ENCODE measurements at regions not wholly inside any gene's neighbourhood (a gene's known extent, or its start where the extent isn't known, plus 50 kb on each side); places are given as distances from the start of the nearest gene placed in this dataset.

GRCh38 chr6:156166093-156166492 is 611.1 kb upstream of the ARID1B start:
- DNase-seq (ENCODE audit: low read depth in 4 of 4, low spot score in 1 of 4): no peak

DNA sequence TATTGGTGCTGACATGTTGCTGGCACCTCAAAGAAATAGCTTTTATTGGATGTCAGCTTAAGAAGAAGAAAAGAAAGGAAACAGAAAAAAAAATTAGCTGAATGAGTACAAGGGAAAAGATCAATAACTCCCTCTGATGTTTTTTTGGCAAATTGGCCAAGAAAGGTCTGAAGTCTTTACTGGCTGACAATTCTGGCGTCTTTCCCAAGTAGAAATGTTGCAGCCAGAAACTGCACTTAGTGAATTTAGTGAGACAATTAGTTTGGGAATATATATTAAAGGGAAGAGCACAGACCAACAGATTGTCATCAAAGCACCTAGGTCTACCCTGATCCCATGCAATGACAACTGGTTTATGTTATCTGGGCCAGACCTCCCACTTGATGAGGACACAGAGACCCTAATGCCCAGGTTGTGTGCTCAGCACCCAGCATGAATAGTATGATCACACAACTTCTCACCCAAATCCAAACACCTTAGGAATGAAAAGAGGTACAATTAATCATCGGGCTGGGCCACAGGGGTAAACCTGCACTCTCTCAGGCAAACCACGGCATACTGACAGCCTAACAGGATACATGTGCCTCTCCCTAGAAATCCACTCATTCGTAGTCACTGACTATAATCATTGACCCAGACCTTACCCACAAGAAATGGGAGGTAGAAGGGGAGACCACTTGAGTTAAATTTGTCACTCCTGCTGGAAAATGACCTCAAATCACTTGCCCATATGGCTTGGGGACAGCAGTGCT is 612.3 kb upstream of the ARID1B start:
- DNase-seq (ENCODE audit: low read depth in 4 of 4, low spot score in 1 of 4): no peak

DNA sequence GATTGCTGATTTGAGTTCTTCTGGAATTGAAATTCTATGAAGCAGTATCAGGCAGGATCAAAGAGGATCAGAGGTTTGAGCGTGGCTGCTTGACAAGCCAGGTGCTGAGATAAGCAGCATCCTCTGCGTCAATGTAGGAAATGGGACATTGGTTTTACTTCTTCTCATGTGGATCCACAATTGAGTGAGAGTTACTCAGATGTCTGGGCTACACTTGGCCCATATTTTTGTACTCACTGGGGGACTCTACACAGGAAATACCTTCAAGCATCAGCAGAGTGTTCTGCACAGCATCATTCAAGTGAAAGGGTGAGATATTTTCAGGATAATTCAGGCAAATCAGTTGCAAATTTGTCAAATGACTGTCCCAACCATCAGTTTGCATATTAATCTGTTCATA is 613.9 kb upstream of the ARID1B start:
- DNase-seq (ENCODE audit: low read depth in 4 of 4, low spot score in 1 of 4): no peak

GRCh38 chr6:156161471-156161870 is 615.7 kb upstream of the ARID1B start:
- no peak for DNase-seq (ENCODE audit: low read depth in 4 of 4, low spot score in 1 of 4)

- DNase-seq (ENCODE audit: low read depth in 4 of 4, low spot score in 1 of 4): no peak
Measured at GRCh38 chr6:156160795-156161165, 616.4 kb upstream of the ARID1B start.

DNA sequence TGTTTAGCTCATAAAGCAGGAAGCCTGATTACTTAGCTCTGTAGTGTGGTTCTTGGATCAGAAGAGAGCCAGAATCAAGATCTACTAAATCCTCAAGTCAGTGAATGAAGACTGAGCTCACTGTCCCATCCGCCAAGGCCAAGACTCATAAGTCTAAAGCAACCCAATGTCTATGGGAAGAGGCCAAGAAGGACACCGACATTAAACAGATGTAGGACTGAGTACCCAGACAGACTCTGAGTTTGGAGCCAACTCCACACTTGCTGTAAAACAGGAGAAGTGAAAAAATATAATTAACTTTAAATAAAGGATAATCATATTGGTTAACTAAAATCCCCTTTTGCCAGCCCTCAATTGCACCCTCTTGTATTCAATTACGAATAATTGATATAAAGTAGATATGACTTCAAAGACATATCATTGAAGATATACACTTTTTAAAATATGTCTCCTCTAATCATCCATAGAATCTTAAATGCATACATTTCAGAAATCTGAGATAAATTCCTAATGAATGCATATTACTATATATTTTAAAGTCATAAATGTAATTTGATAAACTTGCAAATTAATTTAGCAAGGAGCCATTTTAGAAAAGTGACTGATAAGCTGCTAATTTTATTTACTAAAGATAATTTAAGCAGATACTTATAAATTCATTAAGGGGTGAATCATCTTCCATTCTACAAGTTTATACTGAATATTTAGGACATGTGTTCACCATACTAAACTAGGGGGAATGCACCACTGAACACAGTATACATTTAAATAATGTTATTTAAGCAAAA is 617.0 kb upstream of the ARID1B start:
- DNase-seq (ENCODE audit: low read depth in 4 of 4, low spot score in 1 of 4): no peak

- DNase-seq (ENCODE audit: low read depth in 4 of 4, low spot score in 1 of 4): no peak
Measured at GRCh38 chr6:156154896-156155295, 622.3 kb upstream of the ARID1B start.

DNA sequence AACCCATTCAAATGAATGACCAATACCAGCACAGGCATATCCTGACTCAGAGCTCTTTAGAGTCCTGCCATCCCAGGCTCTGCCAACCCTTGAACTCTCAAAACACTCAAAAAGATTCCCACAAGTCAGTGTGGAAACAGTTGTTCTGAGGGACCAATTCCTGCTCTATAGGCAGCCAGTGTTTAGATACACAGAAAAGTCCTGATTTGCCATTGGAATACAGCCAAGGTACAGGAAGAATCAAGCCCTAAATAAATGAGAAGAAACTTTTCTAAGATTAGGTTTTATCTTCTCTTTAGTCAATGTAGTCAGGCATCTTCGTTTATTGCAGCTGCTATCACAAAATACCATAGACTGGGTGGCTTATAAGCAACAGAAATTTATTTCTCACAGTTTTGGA is 626.8 kb upstream of the ARID1B start:
- DNase-seq (ENCODE audit: low read depth in 4 of 4, low spot score in 1 of 4): no peak

DNA sequence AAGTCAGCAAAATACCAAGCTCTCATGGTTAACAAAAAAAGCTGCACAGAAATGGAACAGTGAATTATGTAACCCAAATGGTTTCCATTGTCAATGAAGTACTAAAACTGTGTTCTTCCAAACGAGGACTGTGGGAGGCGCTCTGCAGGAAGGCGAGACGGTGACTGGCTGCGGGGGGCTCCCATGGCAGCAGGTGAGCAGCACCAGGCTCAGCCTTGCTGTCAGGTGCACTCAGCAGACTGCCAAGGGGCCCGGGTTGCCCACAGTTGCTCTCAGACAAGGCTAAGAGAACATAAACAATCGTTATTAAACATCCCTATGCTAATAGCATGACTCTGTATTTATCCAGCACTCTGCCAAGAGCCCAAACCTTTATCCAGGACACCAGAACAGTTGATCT is 630.3 kb upstream of the ARID1B start:
- no peak for DNase-seq (ENCODE audit: low read depth in 4 of 4, low spot score in 1 of 4)

GRCh38 chr6:156131221-156131903 is 645.8 kb upstream of the ARID1B start:
- no peak for DNase-seq (ENCODE audit: low read depth in 4 of 4, low spot score in 1 of 4)

DNA sequence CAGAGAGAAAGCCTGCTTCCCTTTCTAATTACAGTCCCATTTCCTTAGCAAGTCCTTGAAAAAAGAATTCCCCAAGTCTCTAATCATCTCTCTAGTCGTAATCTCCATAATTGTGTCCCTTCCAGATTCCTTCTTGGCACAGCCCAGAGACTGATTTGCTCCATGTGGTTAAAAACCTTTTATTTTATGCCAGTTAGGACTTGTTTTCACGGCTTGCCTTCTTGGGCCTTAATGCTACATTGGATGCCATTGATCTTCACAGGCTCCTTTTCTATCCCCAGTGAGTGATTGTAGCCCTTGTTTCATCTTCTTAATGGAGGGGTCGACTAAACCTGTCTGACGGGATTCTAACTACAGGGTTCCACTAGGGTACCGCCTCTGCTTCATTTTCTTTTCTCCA is 650.6 kb upstream of the ARID1B start:
- DNase-seq (ENCODE audit: low read depth in 4 of 4, low spot score in 1 of 4): no peak

- DNase-seq (ENCODE audit: low read depth in 4 of 4, low spot score in 1 of 4): no peak
Measured at GRCh38 chr6:156125844-156126243, 651.3 kb upstream of the ARID1B start.

GRCh38 chr6:156123731-156124130 is 653.4 kb upstream of the ARID1B start:
- no peak for DNase-seq (ENCODE audit: low read depth in 4 of 4, low spot score in 1 of 4)

- DNase-seq (ENCODE audit: low read depth in 4 of 4, low spot score in 1 of 4): no peak
Measured at GRCh38 chr6:156121973-156122372, 655.2 kb upstream of the ARID1B start.

- no peak for DNase-seq (ENCODE audit: low read depth in 4 of 4, low spot score in 1 of 4)
Measured at GRCh38 chr6:156114541-156114940, 658.9 kb upstream of the NOX3 start.

DNA sequence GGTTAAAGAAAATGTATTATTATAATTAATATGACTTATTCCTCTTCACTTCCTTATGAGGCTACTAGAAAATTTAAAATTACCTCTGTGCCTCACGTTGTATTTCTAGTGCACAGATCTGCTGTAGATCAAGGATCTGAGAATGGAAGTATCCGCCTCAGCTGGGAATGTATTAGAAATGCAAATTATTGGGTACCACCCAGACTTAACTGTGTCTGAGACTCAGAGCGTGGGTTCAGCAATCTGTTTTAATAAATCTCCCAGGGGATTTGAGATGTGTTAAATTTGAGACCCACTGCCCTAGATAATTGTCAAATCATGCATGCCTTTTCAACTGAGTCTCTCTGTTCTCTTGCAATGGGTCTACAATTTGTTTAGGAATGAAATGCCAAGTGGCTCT is 658.0 kb upstream of the NOX3 start:
- DNase-seq (ENCODE audit: low read depth in 4 of 4, low spot score in 1 of 4): no peak

DNA sequence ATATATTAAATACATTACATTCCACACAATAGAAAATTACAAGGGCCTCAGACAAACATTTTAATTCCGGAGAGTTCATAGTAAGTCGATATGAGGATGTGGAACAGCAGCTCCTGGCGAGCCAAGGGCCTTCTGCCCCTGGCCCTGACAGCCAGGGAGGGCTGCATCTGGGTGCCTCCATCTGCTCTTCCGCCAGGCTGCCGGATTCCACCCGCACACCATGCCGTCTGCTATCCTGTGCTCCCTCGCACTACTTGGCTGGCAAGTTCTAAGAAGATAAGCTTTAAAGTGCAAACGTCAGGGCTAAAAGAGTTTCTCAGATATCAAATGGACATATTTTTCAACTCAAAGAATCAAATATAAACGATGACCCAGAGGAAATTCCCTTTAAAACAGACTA is 656.3 kb upstream of the NOX3 start:
- DNase-seq (ENCODE audit: low read depth in 4 of 4, low spot score in 1 of 4): no peak

DNA sequence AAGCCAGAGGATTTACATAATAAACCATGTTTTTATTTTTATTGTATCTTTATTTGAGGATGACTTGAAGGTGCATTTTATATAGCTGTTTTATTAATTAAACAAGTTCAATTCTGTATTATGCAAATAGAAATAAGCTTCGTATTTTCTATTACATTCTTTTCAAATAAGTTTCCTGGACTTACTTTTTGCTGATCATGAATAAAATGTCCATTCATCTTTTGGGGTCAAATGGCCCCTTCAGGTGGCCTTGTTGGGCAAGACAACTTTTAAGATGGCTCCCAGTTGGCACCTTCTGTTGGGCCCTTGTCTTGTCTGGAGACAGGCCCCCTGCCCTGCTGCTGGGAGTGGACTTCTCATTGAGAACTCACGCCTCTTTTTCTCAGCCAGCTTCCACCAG is 654.6 kb upstream of the NOX3 start:
- no peak for DNase-seq (ENCODE audit: low read depth in 4 of 4, low spot score in 1 of 4)

GRCh38 chr6:156109713-156110112 is 654.1 kb upstream of the NOX3 start:
- DNase-seq (ENCODE audit: low read depth in 4 of 4, low spot score in 1 of 4): no peak

- no peak for DNase-seq (ENCODE audit: low read depth in 4 of 4, low spot score in 1 of 4)
Measured at GRCh38 chr6:156107624-156108101, 652.0 kb upstream of the NOX3 start.

GRCh38 chr6:156102129-156102528 is 646.5 kb upstream of the NOX3 start:
- no peak for DNase-seq (ENCODE audit: low read depth in 4 of 4, low spot score in 1 of 4)

- DNase-seq (ENCODE audit: low read depth in 4 of 4, low spot score in 1 of 4): no peak
Measured at GRCh38 chr6:156098839-156099238, 643.2 kb upstream of the NOX3 start.
